Hindlimb muscle (tissue), 1 donor: ENCODE measurements at regions not wholly inside any gene's neighbourhood (a gene's known extent, or its start where the extent isn't known, plus 50 kb on each side); places are given as distances from the start of the nearest gene placed in this dataset.

Experiments
- DNase-seq: peaks from one replicate; pipeline ENCODE4 v3.0.0-alpha.2; 2013

GRCh38 chr6:165872811-165873210 is 209.8 kb upstream of the PDE10A start:
- DNase-seq: no peak

GRCh38 chr6:165872311-165872710 is 209.3 kb upstream of the PDE10A start:
- no peak for DNase-seq

- DNase-seq: no peak
Measured at GRCh38 chr6:165871571-165871970, 208.5 kb upstream of the PDE10A start.

GRCh38 chr6:165869526-165869925 is 206.5 kb upstream of the PDE10A start:
- DNase-seq: no peak

- DNase-seq: no peak
Measured at GRCh38 chr6:165864925-165865324, 201.9 kb upstream of the PDE10A start.

- no peak for DNase-seq
Measured at GRCh38 chr6:165864218-165864617, 201.2 kb upstream of the PDE10A start.

- no peak for DNase-seq
Measured at GRCh38 chr6:165863801-165864200, 200.8 kb upstream of the PDE10A start.

GRCh38 chr6:165862813-165863212 is 199.8 kb upstream of the PDE10A start:
- DNase-seq: no peak

- no peak for DNase-seq
Measured at GRCh38 chr6:165861226-165861625, 198.2 kb upstream of the PDE10A start.

GRCh38 chr6:165858586-165858985 is 195.5 kb upstream of the PDE10A start:
- no peak for DNase-seq

- no peak for DNase-seq
Measured at GRCh38 chr6:165855856-165856255, 192.8 kb upstream of the PDE10A start.

GRCh38 chr6:165854863-165855593 is 192.0 kb upstream of the PDE10A start:
- no peak for DNase-seq

- no peak for DNase-seq
Measured at GRCh38 chr6:165854061-165854862, 191.2 kb upstream of the PDE10A start.

- DNase-seq: no peak
Measured at GRCh38 chr6:165852676-165853075, 189.6 kb upstream of the PDE10A start.

- peak; percentile 69 for DNase-seq
Measured at GRCh38 chr6:165850434-165851019, 187.5 kb upstream of the PDE10A start.

- no peak for DNase-seq
Measured at GRCh38 chr6:165849534-165850430, 186.7 kb upstream of the PDE10A start.

- DNase-seq: no peak
Measured at GRCh38 chr6:165848086-165848426, 185.0 kb upstream of the PDE10A start.

- no peak for DNase-seq
Measured at GRCh38 chr6:165847407-165848085, 184.5 kb upstream of the PDE10A start.

GRCh38 chr6:165846123-165846966 is 183.3 kb upstream of the PDE10A start:
- no peak for DNase-seq

GRCh38 chr6:165845493-165845892 is 182.5 kb upstream of the PDE10A start:
- no peak for DNase-seq

GRCh38 chr6:165844801-165845364 is 181.8 kb upstream of the PDE10A start:
- DNase-seq: no peak
